SU-DHL-6 (cell line): ENCODE measurements at regions not wholly inside any gene's neighbourhood (a gene's known extent, or its start where the extent isn't known, plus 50 kb on each side); places are given as distances from the start of the nearest gene placed in this dataset.

Experiments used
- H2AFZ ChIP-seq: fragments of 200-600 bp; sonication (generic); 2 replicates; pipeline ENCODE4 v1.6.1; 2014; ENCODE audit warnings: low read depth, mild to moderate bottlenecking, moderate library complexity, mixed read lengths, antibody characterized with exemption, low read length; ENCODE audit not compliant: severe bottlenecking
- H3F3A ChIP-seq: fragments of 200-600 bp; shearing (Covaris generic); 2 replicates; pipeline ENCODE4 v1.6.0; 2016; ENCODE audit warnings: antibody characterized with exemption, mild to moderate bottlenecking; ENCODE audit not compliant: insufficient read depth
- H3K27ac ChIP-seq: fragments of 200-600 bp; sonication (generic); 2 replicates; pipeline ENCODE4 v1.5.1; 2016; ENCODE audit warnings: low read depth, mild to moderate bottlenecking, low read length, moderate library complexity, mixed read lengths
- H3K27me3 ChIP-seq: fragments of 200-600 bp; sonication (generic), shearing (Covaris generic); 2 replicates; pipeline ENCODE4 v1.6.0; 2014; ENCODE audit warnings: mild to moderate bottlenecking, low read length
- H3K36me3 ChIP-seq: fragments of 200-600 bp; sonication (generic); 2 replicates; pipeline ENCODE4 v1.6.1; 2014; ENCODE audit warnings: mild to moderate bottlenecking, low read length, mixed read lengths
- H3K4me2 ChIP-seq: fragments of 300-600, 200-600 bp; shearing (Covaris generic), sonication (generic); 2 replicates; pipeline ENCODE4 v1.6.0; 2014; ENCODE audit warnings: low read length, low read depth, mild to moderate bottlenecking; ENCODE audit not compliant: poor library complexity, severe bottlenecking
- H3K4me3 ChIP-seq: fragments of 200-600 bp; sonication (generic); 2 replicates; pipeline ENCODE4 v1.5.1; 2014; ENCODE audit warnings: antibody characterized with exemption, low read length, mild to moderate bottlenecking, mixed read lengths; ENCODE audit not compliant: insufficient read depth, poor library complexity, severe bottlenecking
- H3K79me2 ChIP-seq: fragments of 200-600 bp; sonication (generic); 2 replicates; pipeline ENCODE4 v1.6.1; 2014; ENCODE audit warnings: mild to moderate bottlenecking, low read length, moderate library complexity; ENCODE audit not compliant: insufficient read depth
- H3K9ac ChIP-seq: fragments of 200-600 bp; sonication (generic); 2 replicates; pipeline ENCODE4 v1.7.0; 2014; ENCODE audit warnings: mild to moderate bottlenecking, low read length
- H3K9me2 ChIP-seq: fragments of 200-600 bp; sonication (generic); replicated peaks from 2 replicates; pipeline ENCODE4 v1.6.1; 2014; ENCODE audit warnings: low read length; ENCODE audit not compliant: insufficient read depth
- H3K9me3 ChIP-seq: fragments of 200-600 bp; sonication (generic); 2 replicates; pipeline ENCODE4 v1.6.1; 2014; ENCODE audit warnings: low read length, mixed read lengths; ENCODE audit not compliant: insufficient read depth
- H4K20me1 ChIP-seq: fragments of 200-600 bp; sonication (generic); 2 replicates; pipeline ENCODE4 v1.6.1; 2014; ENCODE audit warnings: low read depth, mild to moderate bottlenecking, antibody characterized with exemption, low read length, moderate library complexity, mixed read lengths
- CTCF ChIP-seq: fragments of 200-600 bp; sonication (generic); IDR thresholded peaks from one replicate; pipeline ENCODE4 v1.5.1; 2017; ENCODE audit warnings: antibody characterized with exemption, mild to moderate bottlenecking, low read length, moderate library complexity; ENCODE audit not compliant: insufficient read depth, poor library complexity, severe bottlenecking
- EZH2phosphoT487 ChIP-seq: fragments of 200-600 bp; sonication (generic), shearing (Covaris generic); conservative IDR thresholded peaks from 2 replicates; pipeline ENCODE4 v1.6.1; 2018; ENCODE audit warnings: mild to moderate bottlenecking, antibody characterized with exemption, low read length, moderate library complexity, mixed read lengths

DNA sequence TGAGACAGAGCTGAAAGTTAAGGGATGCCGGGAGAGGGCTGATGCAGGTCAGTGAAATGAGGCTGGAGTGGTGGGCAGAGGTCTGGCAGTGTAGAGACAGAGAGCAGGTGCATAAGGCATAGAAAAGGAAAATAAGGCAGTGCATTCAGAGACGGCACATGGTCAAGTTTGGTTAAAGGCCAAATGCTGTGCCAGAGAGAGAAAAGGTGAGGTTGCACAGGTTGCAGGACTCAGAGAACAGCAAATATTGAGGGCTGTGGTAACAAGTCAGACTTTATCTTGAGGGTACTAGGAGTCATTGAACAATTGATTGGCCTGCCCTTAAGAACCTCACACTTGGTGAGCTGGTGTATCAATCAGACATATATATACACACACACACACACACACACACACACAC is 102.9 kb upstream of the TSHZ2 start:
- no peaks in the 10 kb centered on the region for H3K36me3 ChIP-seq
- H3K9me3 ChIP-seq: no peaks in the 10 kb centered on the region
- H3K9me2 ChIP-seq: no peaks in the 10 kb centered on the region
- H3K4me2 ChIP-seq: no peak overlapping the region
- H2AFZ ChIP-seq: no peak overlapping the region
- H4K20me1 ChIP-seq: no peaks in the 10 kb centered on the region
- TF ChIP-seq CTCF: no peak
- no peak for TF ChIP-seq EZH2phosphoT487
- no peak overlapping the region for H3K4me3 ChIP-seq
- H3K79me2 ChIP-seq: no peaks in the 10 kb centered on the region
- H3K9ac ChIP-seq: no peak overlapping the region
- H3K27ac ChIP-seq: no peak overlapping the region
- no peaks in the 10 kb centered on the region for H3K27me3 ChIP-seq
- no peaks in the 10 kb centered on the region for H3F3A ChIP-seq

DNA sequence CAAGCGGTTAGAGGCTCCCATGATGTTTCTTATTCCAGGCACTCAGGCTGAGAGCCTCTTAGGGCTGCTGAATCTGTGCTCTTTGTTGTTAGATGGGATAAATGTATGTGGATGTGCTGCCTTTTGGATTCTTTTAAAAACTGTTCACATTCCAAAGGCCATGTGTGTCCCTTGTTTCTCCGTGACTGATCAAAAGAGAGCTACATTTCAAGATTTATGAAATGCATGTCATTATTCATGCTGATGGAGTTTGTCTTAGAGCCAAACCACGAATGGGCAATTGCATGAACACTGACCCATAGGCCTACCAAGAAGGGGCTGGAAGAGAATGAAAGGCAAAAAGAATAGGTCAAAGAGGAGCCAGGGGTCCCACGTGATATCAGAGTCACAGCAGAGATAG is 104.9 kb upstream of the TSHZ2 start:
- Histone ChIP-seq H2AFZ (no peak overlapping the region), H3K36me3 (no peaks in the 10 kb centered on the region), H3K4me3 (no peak overlapping the region), H4K20me1 (no peaks in the 10 kb centered on the region), H3K9ac (no peak overlapping the region), H3K9me3 (no peaks in the 10 kb centered on the region), H3K27ac (no peak overlapping the region), H3F3A (no peaks in the 10 kb centered on the region), H3K27me3 (no peaks in the 10 kb centered on the region), H3K79me2 (no peaks in the 10 kb centered on the region), H3K4me2 (no peak overlapping the region), H3K9me2 (no peaks in the 10 kb centered on the region)
- TF ChIP-seq CTCF (no peak), EZH2phosphoT487 (no peak)

- H3K4me2 ChIP-seq: no peak overlapping the region
- H3F3A ChIP-seq: no peaks in the 10 kb centered on the region
- H4K20me1 ChIP-seq: no peaks in the 10 kb centered on the region
- H3K4me3 ChIP-seq: no peak overlapping the region
- H2AFZ ChIP-seq: no peak overlapping the region
- H3K27me3 ChIP-seq: no peaks in the 10 kb centered on the region
- H3K9ac ChIP-seq: no peak overlapping the region
- no peak overlapping the region for H3K27ac ChIP-seq
- no peaks in the 10 kb centered on the region for H3K9me3 ChIP-seq
- TF ChIP-seq CTCF (no peak), EZH2phosphoT487 (no peak)
- H3K36me3 ChIP-seq: no peaks in the 10 kb centered on the region
- no peaks in the 10 kb centered on the region for H3K79me2 ChIP-seq
- H3K9me2 ChIP-seq: no peaks in the 10 kb centered on the region
Observed at GRCh38 chr20:52864916-52865605, 107.1 kb upstream of the TSHZ2 start.
